ENCODE measurements at regions not wholly inside any gene's neighbourhood (a gene's known extent, or its start where the extent isn't known, plus 50 kb on each side); places are given as distances from the start of the nearest gene placed in this dataset.

GRCh38 chr18:24990671-24991134, 361.3 kb downstream of the ZNF521 start:
- Histone ChIP-seq H3K36me3 (no peaks in the 10 kb centered on the region), H3K27ac (replicated peaks in 1 of 4) (no peak overlapping the region), H3K27me3 (peaks cover 0 to 12% (median 0%) of the 10 kb centered on the region in 4 donors), H3K4me3 (no peak overlapping the region), H3K9me3 (peaks cover 0 to 4% (median 0%) of the 10 kb centered on the region in 4 donors), H3K4me1 (no peaks in the 10 kb centered on the region)
- intact Hi-C loops (cut with DNase I): no loop called here
- DNase-seq (ENCODE audit: extremely low spot score): no peak
- TF ChIP-seq POLR2A (IDR thresholded peaks at IDR 0.05; ENCODE audit: low read depth) (no peak), POLR2AphosphoS5 (IDR thresholded peaks at IDR 0.05) (no peak), EP300 (IDR thresholded peaks at IDR 0.05) (no peak)
- TF ChIP-seq, protein P1, sequence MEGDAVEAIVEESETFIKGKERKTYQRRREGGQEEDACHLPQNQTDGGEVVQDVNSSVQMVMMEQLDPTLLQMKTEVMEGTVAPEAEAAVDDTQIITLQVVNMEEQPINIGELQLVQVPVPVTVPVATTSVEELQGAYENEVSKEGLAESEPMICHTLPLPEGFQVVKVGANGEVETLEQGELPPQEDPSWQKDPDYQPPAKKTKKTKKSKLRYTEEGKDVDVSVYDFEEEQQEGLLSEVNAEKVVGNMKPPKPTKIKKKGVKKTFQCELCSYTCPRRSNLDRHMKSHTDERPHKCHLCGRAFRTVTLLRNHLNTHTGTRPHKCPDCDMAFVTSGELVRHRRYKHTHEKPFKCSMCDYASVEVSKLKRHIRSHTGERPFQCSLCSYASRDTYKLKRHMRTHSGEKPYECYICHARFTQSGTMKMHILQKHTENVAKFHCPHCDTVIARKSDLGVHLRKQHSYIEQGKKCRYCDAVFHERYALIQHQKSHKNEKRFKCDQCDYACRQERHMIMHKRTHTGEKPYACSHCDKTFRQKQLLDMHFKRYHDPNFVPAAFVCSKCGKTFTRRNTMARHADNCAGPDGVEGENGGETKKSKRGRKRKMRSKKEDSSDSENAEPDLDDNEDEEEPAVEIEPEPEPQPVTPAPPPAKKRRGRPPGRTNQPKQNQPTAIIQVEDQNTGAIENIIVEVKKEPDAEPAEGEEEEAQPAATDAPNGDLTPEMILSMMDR (IDR thresholded peaks at IDR 0.05): no peak
- WGBS: 87% methylated on average over 5 of the region's 5 CpGs

DNA sequence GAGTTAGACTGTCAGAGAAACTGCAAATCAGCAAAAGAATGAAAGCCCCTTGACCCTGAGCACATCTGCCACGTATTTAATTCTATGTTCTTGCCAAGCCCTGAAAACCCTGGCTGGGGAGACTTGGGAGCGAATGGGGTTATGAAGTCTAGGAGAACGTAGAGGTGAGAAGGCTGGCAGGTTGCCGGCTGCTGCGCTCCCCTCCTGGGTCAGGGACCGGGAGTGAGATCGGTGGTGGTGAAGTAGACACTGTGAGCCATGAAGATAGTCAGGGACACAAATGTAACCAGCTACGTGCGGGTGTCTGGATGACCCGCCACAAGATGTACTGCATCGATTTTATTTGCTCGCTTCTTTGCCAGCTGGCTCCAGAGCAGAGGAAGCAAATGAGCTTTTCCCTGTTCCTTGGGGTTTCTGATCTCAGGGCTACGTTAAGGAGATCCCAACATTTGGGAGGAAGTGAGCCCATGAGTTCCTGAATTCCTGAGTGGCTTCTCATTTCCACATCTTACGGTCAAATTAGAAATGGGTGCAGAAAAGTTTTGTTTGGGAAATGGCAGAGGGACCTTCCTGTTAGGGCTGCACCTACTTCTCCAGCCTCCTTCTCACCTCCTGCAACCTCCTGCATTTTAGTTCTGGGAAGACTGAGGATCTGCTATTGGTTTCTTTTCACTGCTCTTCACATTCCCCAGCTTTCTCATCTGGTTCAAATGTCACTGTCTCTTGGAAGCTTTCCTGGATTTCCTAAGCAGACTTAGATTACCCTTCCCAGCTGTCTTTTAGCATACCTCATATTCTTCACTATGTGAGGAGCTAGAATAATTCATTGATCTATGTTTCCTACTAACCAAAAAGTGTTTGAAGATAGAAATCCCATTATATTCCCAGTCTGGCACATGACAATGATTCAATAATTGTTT, 360.6 kb downstream of the ZNF521 start:
- Histone ChIP-seq H3K4me3 (no peak overlapping the region), H3K27me3 (peaks cover 0 to 12% (median 0%) of the 10 kb centered on the region in 4 donors), H3K27ac (replicated peaks in 1 of 4) (no peak overlapping the region), H3K9me3 (peaks cover 0 to 4% (median 0%) of the 10 kb centered on the region in 4 donors), H3K36me3 (no peaks in the 10 kb centered on the region), H3K4me1 (no peaks in the 10 kb centered on the region)
- intact Hi-C loops (cut with DNase I): no loop called here
- WGBS: 72% methylated on average over 14 of the region's 14 CpGs
- DNase-seq (ENCODE audit: extremely low spot score): no peak
- TF ChIP-seq, protein P1 (IDR thresholded peaks at IDR 0.05): no peak
- TF ChIP-seq EP300 (IDR thresholded peaks at IDR 0.05): no peak
- no peak for TF ChIP-seq POLR2AphosphoS5 (IDR thresholded peaks at IDR 0.05)
- TF ChIP-seq POLR2A (IDR thresholded peaks at IDR 0.05; ENCODE audit: low read depth): no peak

DNA sequence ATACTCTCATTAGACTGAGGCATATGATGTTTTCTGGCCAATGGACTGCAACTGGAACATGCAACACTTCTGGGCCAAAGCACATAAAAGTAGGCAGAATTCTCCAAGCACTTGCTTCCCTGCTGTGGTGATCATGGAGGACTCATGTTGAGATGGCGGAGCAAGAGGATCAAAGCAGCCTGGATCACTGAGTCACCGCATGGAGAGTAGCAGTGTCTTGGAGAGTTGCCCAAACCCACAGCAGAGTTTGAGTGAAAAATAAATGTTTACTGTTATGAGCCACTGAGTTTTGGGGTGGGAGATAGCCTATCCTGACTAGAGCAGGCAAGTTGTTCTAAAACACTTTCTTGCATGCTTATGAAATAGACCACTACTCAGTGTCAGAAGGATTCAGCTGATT, 359.5 kb downstream of the ZNF521 start:
- Histone ChIP-seq H3K9me3 (peaks cover 0 to 4% (median 0%) of the 10 kb centered on the region in 4 donors), H3K27ac (replicated peaks in 1 of 4) (no peak overlapping the region), H3K36me3 (no peaks in the 10 kb centered on the region), H3K4me3 (no peak overlapping the region), H3K27me3 (peaks cover 0 to 12% (median 0%) of the 10 kb centered on the region in 4 donors), H3K4me1 (no peaks in the 10 kb centered on the region)
- TF ChIP-seq, protein P1 (IDR thresholded peaks at IDR 0.05): no peak
- TF ChIP-seq EP300 (IDR thresholded peaks at IDR 0.05) (no peak), POLR2AphosphoS5 (IDR thresholded peaks at IDR 0.05) (no peak), POLR2A (IDR thresholded peaks at IDR 0.05; ENCODE audit: low read depth) (no peak)
- no peak for DNase-seq (ENCODE audit: extremely low spot score)
- intact Hi-C loops (cut with DNase I): no loop called here
- WGBS: 95% methylated on average over 2 of the region's 2 CpGs

DNA sequence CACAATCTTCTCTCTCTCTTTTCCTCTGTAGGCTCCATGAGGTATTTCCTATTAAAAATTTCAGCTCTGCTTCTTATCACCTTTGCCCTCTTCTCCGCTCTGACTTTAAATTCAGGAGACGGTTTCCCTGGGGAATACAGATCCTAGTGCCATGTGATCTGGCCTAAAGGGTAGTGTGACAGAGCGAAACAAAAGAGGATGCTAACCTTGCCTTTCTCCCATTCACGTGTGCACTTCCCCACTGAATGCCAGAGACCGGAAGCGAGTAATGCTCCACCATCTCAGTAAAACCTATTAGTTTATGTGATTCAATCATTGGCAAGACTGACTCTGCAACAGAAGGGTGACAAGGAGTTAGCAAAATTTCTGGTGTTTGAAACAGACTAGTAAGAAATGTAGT, 358.3 kb downstream of the ZNF521 start:
- Histone ChIP-seq H3K4me3 (no peak overlapping the region), H3K36me3 (no peaks in the 10 kb centered on the region), H3K9me3 (peaks cover 0 to 4% (median 0%) of the 10 kb centered on the region in 4 donors), H3K27ac (replicated peaks in 1 of 4) (no peak overlapping the region), H3K27me3 (peaks cover 0 to 6% (median 0%) of the 10 kb centered on the region in 4 donors), H3K4me1 (no peaks in the 10 kb centered on the region)
- TF ChIP-seq POLR2A (IDR thresholded peaks at IDR 0.05; ENCODE audit: low read depth) (no peak), EP300 (IDR thresholded peaks at IDR 0.05) (no peak), POLR2AphosphoS5 (IDR thresholded peaks at IDR 0.05) (no peak)
- TF ChIP-seq, protein P1 (IDR thresholded peaks at IDR 0.05): no peak
- 90% methylated on average over 6 of the region's 6 CpGs for WGBS
- no peak for DNase-seq (ENCODE audit: extremely low spot score)
- intact Hi-C loops (cut with DNase I): no loop called here
